Left lung (tissue), 4 donors: ENCODE measurements at regions not wholly inside any gene's neighbourhood (a gene's known extent, or its start where the extent isn't known, plus 50 kb on each side); places are given as distances from the start of the nearest gene placed in this dataset.

Source experiments
- ATAC-seq: fragments of 200-7000 bp; cut with Tn5 transposase; one replicate; pipeline ENCODE4 v1.9.1; 2020; ENCODE audit warnings: moderate library complexity
- DNase-seq, 4 donors: peaks; one replicate each; pipeline ENCODE4 v3.0.0-alpha.2; 2013 to 2020
- H3K27ac ChIP-seq, 2 donors: fragments of 200-600 bp; sonication (generic) in 1 of 2; one replicate each; pipeline versions ENCODE4 v1.5.0 to v1.8.0; 2020 to 2021
- H3K27me3 ChIP-seq, 2 donors: fragments of 200-600 bp; sonication (generic) in 1 of 2; one replicate each; pipeline versions ENCODE4 v1.5.0 to v1.8.0; 2020 to 2021
- H3K36me3 ChIP-seq, 2 donors: fragments of 200-600 bp; sonication (generic) in 1 of 2; one replicate each; pipeline versions ENCODE4 v1.5.0 to v1.8.0; 2020 to 2021
- H3K4me1 ChIP-seq, 2 donors: fragments of 200-600 bp; one replicate each; pipeline ENCODE4 v1.8.0; 2021
- H3K4me3 ChIP-seq, 2 donors: fragments of 200-600 bp; sonication (generic) in 1 of 2; one replicate each; pipeline versions ENCODE4 v1.5.0 to v1.8.0; 2020 to 2021; ENCODE audit warnings: mild to moderate bottlenecking in 1 of 2
- H3K9me3 ChIP-seq, 2 donors: fragments of 200-600 bp; sonication (generic) in 1 of 2; one replicate each; pipeline versions ENCODE4 v1.5.0 to v1.8.0; 2020 to 2021
- CTCF ChIP-seq, 2 donors: fragments of 200-600 bp; sonication (generic) in 1 of 2; IDR thresholded peaks; one replicate each; pipeline versions ENCODE4 v1.5.0 to v1.8.0; 2021; ENCODE audit warnings: antibody characterized with exemption in 2 of 2
- intact Hi-C, 2 donors: fragments of 100-400 bp; cut with DNase I; formaldehyde crosslinking; loops; one replicate each; pipeline versions ENCODE4 v1.11.2 to v1.14.2; 2022
- donor health status: DM: no; HTN: yes; CAD: no.
- donor health status: DM: no; HTN: no; CAD: no.

GRCh38 chr2:498493-499178 lies 178.6 kb downstream of the TMEM18 start:
- ATAC-seq = no peak
- Histone ChIP-seq H3K4me3 (no peak overlapping the region), H3K4me1 (no peaks in the 10 kb centered on the region), H3K36me3 (no peaks in the 10 kb centered on the region), H3K27me3 (no peaks in the 10 kb centered on the region), H3K9me3 (peaks cover 0 to 2% of the 10 kb centered on the region in 2 donors), H3K27ac (no peak overlapping the region)
- DNase-seq = no peak
- intact Hi-C loops = no loop called here
- no peak for TF ChIP-seq CTCF (IDR thresholded peaks at IDR 0.05)

- no peak for DNase-seq
- H3K27me3 ChIP-seq = no peaks in the 10 kb centered on the region
- ATAC-seq = no peak
Observed at GRCh38 chr2:497770-498492, 179.3 kb downstream of the TMEM18 start.

GRCh38 chr2:496729-497128 lies 180.5 kb downstream of the TMEM18 start:
- DNase-seq = no peak
- intact Hi-C loops = no loop called here

More at GRCh38 chr2:497770-498492, 179.3 kb downstream of the TMEM18 start:
- Histone ChIP-seq H3K27ac (no peak overlapping the region), H3K4me3 (no peak overlapping the region), H3K36me3 (no peaks in the 10 kb centered on the region), H3K4me1 (no peaks in the 10 kb centered on the region), H3K9me3 (peaks cover 0 to 2% of the 10 kb centered on the region in 2 donors)
- intact Hi-C loops = no loop called here
- no peak for TF ChIP-seq CTCF (IDR thresholded peaks at IDR 0.05)

GRCh38 chr2:495745-496275 lies 181.4 kb downstream of the TMEM18 start:
- Histone ChIP-seq H3K27me3 (no peaks in the 10 kb centered on the region), H3K27ac (no peak overlapping the region), H3K9me3 (peaks cover 0 to 2% of the 10 kb centered on the region in 2 donors), H3K36me3 (no peaks in the 10 kb centered on the region), H3K4me3 (no peak overlapping the region), H3K4me1 (no peaks in the 10 kb centered on the region)
- DNase-seq (no peak), ATAC-seq (no peak)
- intact Hi-C loops = no loop called here
- TF ChIP-seq CTCF (IDR thresholded peaks at IDR 0.05) = no peak

More at GRCh38 chr2:496729-497128, 180.5 kb downstream of the TMEM18 start:
- Histone ChIP-seq H3K36me3 (no peaks in the 10 kb centered on the region), H3K27ac (no peak overlapping the region), H3K4me3 (no peak overlapping the region), H3K4me1 (no peaks in the 10 kb centered on the region), H3K9me3 (peaks cover 0 to 2% of the 10 kb centered on the region in 2 donors), H3K27me3 (no peaks in the 10 kb centered on the region)
- no peak for TF ChIP-seq CTCF (IDR thresholded peaks at IDR 0.05)
- no peak for ATAC-seq

GRCh38 chr2:494853-495252 lies 182.4 kb downstream of the TMEM18 start:
- H3K9me3 ChIP-seq = peaks cover 0 to 2% of the 10 kb centered on the region in 2 donors
- no peak overlapping the region for H3K27ac ChIP-seq
- H3K4me3 ChIP-seq = no peak overlapping the region
- no peaks in the 10 kb centered on the region for H3K27me3 ChIP-seq
- no peaks in the 10 kb centered on the region for H3K36me3 ChIP-seq
- no peaks in the 10 kb centered on the region for H3K4me1 ChIP-seq
- intact Hi-C loops = no loop called here
- DNase-seq (no peak), ATAC-seq (no peak)
- TF ChIP-seq CTCF (IDR thresholded peaks at IDR 0.05) = no peak
